ENCODE measurements at regions not wholly inside any gene's neighbourhood (a gene's known extent, or its start where the extent isn't known, plus 50 kb on each side); places are given as distances from the start of the nearest gene placed in this dataset.

- H3K4me3 ChIP-seq (replicated peaks in 1 of 3; ENCODE audit: insufficient read depth in 1 of 3, low read depth in 2 of 3, low read length in 3 of 3) = no peak overlapping the region
- H3K36me3 ChIP-seq (replicated peaks in 1 of 2; ENCODE audit: control insufficient read depth in 1 of 2, insufficient read depth in 2 of 2, low read length in 2 of 2) = no peaks in the 10 kb centered on the region
- DNase-seq (ENCODE audit: low spot score) = no peak
- no peaks in the 10 kb centered on the region for H4K20me1 ChIP-seq (ENCODE audit: insufficient read depth, low read length)
- BruUV-seq (replicated peaks) = no TSS peak
- H3K4me1 ChIP-seq (ENCODE audit: insufficient read depth, low read length) = no peaks in the 10 kb centered on the region
- no peak overlapping the region for H2AFZ ChIP-seq (ENCODE audit: low read length)
- in situ Hi-C loops (cut with HindIII; ENCODE audit: extremely low pct_ligation_motif_present, low pct_unique_long_range_greater_than_20kb) = no loop called here
- H3K27ac ChIP-seq (ENCODE audit: extremely low read length, insufficient read depth, low read length) = no peak overlapping the region
- POLR2A ChIA-PET = no interaction called here
- H3K79me2 ChIP-seq (ENCODE audit: insufficient read depth, low read length) = no peaks in the 10 kb centered on the region
- WGBS (ENCODE audit: low lambda C conversion rate) = 0% methylated on average over 1 of the region's 3 CpGs
- no peak for ATAC-seq
- no peak overlapping the region for H3K4me2 ChIP-seq (ENCODE audit: low read depth, low read length)
- intact Hi-C loops (cut with micrococcal nuclease; ENCODE audit: unreplicated experiment) = no loop called here
- no peaks in the 10 kb centered on the region; a peak in 1 of 5 replicates for H3K27me3 ChIP-seq (ENCODE audit: control insufficient read depth in 1 of 2, insufficient read depth in 2 of 2, low read length in 2 of 2)
- no peak for FAIRE-seq
- no peaks in the 10 kb centered on the region for H3K9me3 ChIP-seq (ENCODE audit: low read length)
- CTCF ChIA-PET (ENCODE audit: low intra/inter-chr PET ratio, low total read pairs) = no interaction called here
- H3K9ac ChIP-seq (ENCODE audit: insufficient read depth, low read depth, low read length) = no peak overlapping the region
- TF ChIP-seq, protein P1, sequence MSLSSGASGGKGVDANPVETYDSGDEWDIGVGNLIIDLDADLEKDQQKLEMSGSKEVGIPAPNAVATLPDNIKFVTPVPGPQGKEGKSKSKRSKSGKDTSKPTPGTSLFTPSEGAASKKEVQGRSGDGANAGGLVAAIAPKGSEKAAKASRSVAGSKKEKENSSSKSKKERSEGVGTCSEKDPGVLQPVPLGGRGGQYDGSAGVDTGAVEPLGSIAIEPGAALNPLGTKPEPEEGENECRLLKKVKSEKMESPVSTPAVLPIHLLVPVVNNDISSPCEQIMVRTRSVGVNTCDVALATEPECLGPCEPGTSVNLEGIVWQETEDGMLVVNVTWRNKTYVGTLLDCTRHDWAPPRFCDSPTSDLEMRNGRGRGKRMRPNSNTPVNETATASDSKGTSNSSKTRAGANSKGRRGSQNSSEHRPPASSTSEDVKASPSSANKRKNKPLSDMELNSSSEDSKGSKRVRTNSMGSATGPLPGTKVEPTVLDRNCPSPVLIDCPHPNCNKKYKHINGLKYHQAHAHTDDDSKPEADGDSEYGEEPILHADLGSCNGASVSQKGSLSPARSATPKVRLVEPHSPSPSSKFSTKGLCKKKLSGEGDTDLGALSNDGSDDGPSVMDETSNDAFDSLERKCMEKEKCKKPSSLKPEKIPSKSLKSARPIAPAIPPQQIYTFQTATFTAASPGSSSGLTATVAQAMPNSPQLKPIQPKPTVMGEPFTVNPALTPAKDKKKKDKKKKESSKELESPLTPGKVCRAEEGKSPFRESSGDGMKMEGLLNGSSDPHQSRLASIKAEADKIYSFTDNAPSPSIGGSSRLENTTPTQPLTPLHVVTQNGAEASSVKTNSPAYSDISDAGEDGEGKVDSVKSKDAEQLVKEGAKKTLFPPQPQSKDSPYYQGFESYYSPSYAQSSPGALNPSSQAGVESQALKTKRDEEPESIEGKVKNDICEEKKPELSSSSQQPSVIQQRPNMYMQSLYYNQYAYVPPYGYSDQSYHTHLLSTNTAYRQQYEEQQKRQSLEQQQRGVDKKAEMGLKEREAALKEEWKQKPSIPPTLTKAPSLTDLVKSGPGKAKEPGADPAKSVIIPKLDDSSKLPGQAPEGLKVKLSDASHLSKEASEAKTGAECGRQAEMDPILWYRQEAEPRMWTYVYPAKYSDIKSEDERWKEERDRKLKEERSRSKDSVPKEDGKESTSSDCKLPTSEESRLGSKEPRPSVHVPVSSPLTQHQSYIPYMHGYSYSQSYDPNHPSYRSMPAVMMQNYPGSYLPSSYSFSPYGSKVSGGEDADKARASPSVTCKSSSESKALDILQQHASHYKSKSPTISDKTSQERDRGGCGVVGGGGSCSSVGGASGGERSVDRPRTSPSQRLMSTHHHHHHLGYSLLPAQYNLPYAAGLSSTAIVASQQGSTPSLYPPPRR (CRISPR knock-in tag; IDR thresholded peaks at IDR 0.05; ENCODE audit: borderline replicate concordance) = no peak
- TF ChIP-seq PBX2 (CRISPR knock-in tag; IDR thresholded peaks at IDR 0.05) (no peak), EED (CRISPR knock-in tag; IDR thresholded peaks at IDR 0.05) (no peak), ZNF562 (CRISPR knock-in tag; IDR thresholded peaks at IDR 0.05; ENCODE audit: borderline replicate concordance) (no peak), KMT2A (CRISPR knock-in tag; IDR thresholded peaks at IDR 0.05) (no peak), IRX3 (CRISPR knock-in tag; IDR thresholded peaks at IDR 0.05; ENCODE audit: borderline replicate concordance, low read depth) (no peak), ISL2 (CRISPR knock-in tag; IDR thresholded peaks at IDR 0.05) (no peak), ZNF616 (CRISPR knock-in tag; IDR thresholded peaks at IDR 0.05; ENCODE audit: low read depth) (no peak), GABPB1 (CRISPR knock-in tag; IDR thresholded peaks at IDR 0.05) (no peak)
- TF ChIP-seq, protein P2, sequence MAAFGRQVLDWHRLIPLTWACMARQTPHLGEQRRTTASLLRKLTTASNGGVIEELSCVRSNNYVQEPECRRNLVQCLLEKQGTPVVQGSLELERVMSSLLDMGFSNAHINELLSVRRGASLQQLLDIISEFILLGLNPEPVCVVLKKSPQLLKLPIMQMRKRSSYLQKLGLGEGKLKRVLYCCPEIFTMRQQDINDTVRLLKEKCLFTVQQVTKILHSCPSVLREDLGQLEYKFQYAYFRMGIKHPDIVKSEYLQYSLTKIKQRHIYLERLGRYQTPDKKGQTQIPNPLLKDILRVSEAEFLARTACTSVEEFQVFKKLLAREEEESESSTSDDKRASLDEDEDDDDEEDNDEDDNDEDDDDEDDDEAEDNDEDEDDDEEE (CRISPR knock-in tag; IDR thresholded peaks at IDR 0.05) = no peak
- TF ChIP-seq, protein P3, sequence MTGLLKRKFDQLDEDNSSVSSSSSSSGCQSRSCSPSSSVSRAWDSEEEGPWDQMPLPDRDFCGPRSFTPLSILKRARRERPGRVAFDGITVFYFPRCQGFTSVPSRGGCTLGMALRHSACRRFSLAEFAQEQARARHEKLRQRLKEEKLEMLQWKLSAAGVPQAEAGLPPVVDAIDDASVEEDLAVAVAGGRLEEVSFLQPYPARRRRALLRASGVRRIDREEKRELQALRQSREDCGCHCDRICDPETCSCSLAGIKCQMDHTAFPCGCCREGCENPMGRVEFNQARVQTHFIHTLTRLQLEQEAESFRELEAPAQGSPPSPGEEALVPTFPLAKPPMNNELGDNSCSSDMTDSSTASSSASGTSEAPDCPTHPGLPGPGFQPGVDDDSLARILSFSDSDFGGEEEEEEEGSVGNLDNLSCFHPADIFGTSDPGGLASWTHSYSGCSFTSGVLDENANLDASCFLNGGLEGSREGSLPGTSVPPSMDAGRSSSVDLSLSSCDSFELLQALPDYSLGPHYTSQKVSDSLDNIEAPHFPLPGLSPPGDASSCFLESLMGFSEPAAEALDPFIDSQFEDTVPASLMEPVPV (CRISPR knock-in tag; IDR thresholded peaks at IDR 0.05) = no peak
These were observed 482.8 kb upstream of the HTR2C start for GRCh38 chrX:114101081-114101480.
